Dedifferentiated amniotic fluid mesenchymal stem cell (primary cell): ENCODE measurements at regions not wholly inside any gene's neighbourhood (a gene's known extent, or its start where the extent isn't known, plus 50 kb on each side); places are given as distances from the start of the nearest gene placed in this dataset.
A peak's percentile ranks its signal among the peaks of the same experiment; 100 is the strongest.

Experiments used
- DNase-seq: peaks from one replicate; pipeline ENCODE4 v3.0.0-alpha.2; 2016; ENCODE audit errors: extremely low spot score

DNA sequence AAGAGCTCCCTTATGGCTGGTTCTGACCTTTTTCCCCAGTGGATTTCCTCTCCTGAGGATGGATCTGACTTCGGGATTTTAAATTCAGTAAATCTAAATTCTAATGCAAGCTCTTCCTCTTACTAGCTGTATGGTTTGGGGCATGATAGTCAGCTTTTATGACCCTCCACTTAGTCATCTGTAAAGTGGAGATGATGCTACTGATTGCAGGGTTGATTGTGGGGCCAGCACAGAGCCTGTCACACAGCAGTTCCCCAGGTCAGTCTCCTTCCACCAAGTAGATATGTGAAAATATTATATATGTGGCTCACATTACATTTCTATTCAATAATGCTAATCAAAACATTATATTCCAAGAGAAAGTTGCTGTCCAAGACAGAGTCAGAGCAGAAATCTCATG is 141.3 kb upstream of the UBE2E1 start:
- DNase-seq, result no peak

DNA sequence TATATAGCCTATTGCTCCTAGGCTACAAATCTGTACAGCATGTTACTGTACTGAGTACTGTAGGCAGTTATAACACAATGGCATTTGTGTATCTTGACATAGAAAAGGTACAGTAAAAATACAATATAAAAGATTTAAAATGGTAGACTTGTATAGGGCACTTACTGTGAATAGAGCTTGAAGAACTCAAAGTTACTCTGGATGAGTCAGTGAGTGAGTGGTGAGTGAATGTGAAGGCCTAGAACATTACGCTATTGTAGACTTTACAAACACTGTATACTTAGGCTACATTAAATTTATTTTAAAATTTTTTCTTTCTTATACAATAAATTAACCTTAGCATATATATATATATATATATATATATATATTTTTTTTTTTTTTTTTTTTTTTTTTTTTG is 140.0 kb upstream of the UBE2E1 start:
- no peak for DNase-seq

DNA sequence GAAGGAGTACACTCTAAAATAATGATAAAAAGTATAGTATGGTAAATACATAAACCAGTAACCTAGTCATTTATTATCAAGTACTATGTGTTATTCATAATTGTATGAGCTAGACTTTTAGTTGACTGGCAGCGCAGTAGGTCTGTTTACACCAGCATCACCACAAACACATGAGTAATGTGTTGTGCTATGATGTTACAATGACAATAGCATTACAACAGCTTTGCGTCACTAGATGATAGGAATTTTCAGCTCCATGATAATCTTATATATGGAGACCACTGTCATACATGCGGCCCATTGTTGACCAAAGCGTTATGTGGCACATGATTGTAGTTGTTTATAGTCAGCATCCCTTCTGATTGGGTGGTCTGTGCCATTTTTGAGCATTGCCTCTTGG is 138.9 kb upstream of the UBE2E1 start:
- no peak for DNase-seq

DNA sequence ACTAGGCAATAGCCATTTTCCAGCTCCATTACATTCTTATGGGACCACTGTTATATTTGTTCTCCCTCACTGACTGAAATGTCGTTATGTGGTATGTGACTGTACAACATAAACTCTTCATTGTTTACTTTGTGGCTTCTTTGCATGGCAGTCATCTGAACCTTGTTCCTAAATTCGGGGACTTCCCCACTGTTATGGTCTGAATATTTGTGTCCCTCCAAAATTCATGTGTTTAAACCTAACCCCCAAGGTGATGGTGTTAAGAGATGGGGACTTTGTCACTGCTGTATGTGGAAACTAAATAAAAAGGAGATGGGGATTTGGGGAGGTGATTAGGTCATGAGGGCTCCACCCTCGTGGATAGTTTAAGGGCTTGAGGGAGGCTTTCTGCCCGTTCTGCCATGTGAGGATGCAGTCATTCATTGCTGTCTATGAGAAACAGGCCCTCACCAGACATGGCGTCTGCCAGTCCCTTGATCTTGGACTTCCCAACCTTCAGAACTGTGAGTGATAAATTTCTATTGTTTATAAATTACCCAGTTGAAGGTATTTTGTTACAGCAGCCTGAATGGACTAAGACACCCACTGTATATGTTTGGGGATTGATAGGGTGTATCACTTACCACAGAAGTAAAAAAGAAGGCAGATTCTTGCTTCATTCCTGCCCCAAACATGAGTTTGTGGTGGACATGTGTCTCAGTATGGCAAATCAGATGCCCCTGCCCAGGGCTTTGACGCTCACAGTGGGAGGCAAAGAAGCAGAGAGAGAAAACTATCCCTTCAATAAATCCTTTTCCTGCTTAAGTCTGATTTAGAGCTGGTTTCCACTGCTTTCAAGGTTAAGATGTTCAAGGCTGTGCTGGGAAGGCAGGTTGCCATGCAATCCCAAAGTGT is 138.0 kb upstream of the UBE2E1 start:
- DNase-seq, result no peak

DNA sequence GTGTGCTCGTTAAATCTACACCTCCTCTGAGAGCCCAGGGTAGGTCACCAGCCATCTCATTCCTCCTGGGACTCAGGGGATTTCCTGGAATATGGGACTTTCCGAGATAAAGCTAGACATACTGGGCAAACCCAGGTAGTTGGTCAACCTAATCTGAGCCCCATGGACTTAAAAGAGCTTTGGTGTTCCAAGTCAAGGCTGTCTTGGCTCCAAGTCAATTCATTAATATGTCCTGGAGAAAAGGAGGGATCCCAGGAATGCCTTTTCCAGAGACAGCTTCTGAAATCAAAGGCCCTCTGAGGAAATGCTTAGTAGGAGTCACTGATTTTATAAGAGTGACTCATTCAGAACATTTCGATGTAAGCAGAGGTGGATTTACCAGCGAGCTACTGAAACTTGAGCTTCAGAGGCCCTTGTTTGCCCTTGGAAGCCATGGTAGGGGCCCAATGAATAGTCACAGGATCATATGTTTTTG is 137.3 kb upstream of the UBE2E1 start:
- peak; percentile 69 for DNase-seq

DNA sequence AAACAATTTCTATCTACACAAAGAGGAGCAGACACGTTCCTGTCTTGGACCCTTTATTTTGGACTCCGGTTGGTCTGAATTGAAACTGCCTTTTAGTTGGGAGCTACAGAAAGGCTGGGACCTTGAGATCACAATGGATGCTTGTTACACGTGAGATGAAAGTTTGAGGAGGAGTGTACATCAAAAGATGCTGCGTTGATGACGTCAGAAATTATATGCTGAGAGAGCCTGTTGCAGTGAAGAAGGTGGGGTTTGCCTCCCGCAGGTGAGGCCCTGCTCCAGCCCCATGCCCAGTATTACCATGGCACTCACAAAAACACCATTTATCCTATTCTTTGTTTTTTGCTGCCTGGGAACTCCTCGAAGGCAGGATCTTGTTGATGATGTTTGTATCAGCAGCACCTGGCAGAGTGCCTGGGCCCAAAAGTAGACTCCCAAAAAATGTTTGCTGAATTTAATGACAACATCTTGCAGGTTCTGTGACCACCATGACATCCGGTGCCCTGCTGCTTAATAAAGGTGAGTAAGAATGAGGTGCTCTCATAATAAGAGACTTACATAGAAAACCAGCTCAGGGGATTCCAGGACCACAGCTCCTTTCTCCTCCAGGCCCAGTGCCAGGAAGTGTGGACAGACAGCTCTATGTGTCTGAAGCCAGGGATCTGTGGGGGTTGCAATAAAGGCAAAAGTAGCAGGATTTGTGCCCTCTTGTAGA is 136.1 kb upstream of the UBE2E1 start:
- no peak for DNase-seq

DNA sequence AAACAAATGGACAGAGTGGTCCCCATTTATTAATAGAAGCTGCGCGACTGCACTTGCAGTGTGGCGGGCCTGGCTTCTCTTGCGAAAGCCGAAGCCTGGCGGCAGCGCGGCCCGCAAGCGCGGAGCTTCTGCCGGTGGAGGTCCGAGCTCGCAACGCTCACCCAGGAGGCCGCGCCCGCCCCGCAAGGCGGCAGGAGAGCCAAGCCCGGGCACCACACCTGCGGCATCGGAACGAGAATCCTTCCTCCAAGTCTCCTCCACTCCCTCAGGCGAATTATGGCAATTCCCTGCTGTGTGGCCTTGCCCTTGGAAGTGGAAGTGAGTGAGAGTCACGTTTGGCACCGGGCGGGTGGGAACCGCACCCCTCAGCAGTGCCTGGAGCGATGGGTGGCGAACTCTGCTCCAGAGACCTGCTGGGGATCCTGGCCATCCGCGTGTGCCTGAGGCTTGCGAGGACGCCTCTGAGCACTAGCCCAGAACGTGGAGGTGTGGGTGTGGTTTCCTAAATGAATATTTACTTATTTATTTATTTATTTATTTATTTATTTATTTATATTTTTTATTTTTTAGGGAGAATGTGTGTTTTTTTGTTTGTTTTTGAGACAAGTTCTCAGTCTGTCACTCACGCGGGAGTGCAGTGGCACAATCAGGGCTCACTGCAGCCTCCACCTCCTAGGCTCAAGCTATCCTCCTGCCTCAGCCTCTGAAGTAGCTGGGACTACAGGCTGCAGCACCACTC is 133.7 kb upstream of the UBE2E1 start:
- no peak for DNase-seq

DNA sequence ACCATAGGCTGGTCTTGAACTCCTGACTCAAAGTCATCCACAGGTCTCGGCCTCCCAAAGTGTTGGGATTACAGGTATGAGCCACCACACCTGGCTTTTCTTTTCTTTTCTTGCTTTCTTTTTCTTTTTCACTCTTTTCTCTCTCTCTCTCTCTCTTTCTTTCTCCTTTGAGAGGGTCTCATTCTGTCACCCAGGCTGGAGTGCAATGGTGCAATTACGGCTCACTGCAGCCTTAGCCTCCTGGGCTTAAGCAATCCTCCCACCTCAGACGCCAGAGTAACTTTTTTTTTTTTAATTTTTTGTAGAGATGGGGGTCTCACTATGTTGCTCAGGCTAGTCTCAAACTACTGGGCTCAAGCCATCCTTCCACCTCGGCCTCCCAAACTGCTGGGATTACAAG is 133.1 kb upstream of the UBE2E1 start:
- no peak for DNase-seq

DNA sequence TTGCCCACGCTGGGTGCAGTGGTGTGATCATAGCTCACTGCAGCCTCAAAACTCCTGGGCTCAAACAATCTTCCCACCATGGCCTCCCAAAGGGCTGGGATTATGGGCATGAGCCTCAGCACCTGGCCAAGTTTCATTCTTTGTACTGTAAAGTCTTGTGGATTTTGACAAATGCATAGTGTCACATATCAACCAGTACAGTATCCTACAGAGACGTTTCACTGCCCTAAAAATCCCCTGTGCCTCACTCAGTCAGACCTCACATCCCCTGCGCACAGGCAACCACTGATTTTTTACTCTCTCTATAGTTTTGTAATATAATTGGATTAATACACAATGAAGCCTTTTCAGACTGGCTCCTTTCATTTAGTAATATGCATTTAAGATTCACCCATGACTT is 130.7 kb upstream of the UBE2E1 start:
- DNase-seq, result no peak

DNA sequence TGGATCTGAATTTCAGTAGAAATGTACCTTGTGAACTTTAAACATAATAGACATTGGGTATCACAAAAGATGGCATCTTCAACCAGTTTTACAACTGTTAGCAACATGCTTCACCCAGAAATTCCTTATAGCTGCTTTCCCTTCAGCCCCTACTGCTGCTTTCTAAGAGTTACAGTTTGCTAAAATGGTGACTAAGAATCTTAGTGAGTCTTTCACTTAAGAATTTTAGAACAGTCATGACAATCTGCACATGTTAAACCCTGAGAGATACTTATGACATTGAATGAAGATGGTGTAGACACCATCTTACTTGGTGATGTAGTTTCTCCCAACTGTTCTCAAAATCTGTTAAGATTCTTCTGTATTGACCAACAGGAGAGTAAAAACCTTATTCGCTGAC is 129.7 kb upstream of the UBE2E1 start:
- DNase-seq, result no peak

DNA sequence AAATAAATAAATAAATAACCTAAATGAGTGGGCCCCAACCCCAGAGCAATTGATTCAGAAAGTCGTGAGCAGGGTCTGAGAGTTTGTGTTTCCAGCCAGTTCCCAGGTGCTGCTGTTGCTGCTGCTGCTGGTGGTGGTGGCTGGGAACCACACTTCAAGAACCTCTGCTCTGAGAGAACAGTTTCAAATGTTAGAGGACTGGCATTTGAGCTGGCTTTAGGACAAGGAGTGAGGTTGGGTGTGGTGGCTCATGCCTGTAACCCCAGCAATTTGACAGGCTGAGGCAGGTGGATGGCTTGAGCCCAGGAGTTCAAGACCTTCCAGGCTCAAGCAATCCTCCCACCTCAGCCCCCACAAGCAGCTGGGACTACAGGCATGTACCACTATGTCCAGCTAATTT is 123.1 kb upstream of the UBE2E1 start:
- no peak for DNase-seq

DNA sequence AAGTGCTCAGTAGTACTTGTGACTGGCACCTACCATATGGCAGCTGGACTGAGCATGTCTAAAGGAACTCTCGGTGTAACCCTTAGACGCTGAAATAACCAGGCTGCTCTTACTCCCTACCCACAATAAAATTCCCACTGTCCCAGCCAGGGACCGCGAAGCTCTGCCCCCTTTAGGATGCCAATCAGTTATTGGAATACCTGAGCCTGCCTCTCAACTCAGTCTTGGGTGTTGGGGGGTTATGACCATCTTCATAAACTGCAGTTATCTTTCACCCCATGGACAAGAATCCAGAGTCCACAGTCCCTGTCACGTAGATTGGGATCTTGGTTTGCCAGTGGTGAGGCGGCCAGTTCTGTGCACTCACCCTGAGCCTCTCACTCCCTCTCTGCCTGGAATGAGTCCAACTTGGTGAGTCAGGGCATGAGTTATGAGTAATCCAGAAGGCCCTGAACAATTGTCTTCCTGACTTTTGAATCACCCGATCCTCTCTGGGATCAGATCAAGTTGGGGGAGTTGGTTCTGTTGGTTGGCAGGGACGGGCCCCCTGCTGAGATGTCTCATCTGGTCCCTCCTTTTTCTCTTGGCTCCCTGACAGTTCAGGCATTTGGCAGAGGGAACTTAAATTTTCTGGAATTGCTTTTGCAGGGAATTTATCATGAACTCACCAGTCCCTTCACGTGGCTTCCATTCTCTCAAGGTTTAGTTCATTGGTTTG is 120.1 kb upstream of the UBE2E1 start:
- peak; percentile 97 for DNase-seq

DNA sequence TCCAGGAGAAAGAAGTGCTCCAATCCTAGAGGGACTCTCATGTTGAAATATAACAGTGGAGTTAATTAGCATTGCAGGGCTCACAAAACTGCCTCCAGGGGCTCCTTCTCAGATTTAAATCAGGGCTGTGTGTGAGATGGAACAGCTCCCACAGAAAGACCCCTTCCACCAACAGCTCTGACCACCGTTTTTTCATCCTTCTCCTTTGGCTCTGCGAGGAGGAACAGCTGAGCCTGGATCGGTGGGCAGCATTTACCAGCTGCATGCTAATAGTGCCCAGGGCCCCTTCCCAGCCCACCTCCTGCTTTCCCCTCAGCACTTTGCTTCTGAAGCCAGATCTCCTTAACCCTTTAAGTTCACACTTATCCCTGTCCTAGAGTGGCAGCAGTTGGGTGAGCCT is 119.2 kb upstream of the UBE2E1 start:
- DNase-seq, result no peak

DNA sequence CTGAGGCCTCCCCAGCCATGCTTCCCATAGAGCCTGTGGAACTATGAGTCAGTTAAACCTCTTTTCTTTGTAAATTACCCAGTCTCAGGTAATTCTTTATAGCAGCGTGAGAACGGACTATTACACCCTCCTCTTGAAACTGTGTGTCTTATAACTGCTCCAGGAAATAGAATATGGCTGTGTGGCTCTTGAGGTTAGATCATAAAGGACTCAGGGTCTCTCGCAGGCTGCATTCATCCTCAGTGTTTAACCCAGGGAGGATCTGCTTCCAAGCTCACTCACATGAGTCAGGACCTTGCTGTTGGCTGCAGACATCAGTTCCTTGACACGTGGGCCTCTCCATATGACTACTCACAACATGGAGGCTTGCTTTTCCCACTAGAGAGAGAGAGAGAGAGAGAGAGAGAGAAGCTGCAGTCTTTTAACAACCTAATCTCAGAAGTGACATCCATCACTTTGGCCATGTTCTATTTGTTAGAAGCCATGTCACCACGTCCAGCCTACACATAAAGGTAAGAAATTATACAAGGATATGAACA is 114.3 kb upstream of the UBE2E1 start:
- no peak for DNase-seq

DNA sequence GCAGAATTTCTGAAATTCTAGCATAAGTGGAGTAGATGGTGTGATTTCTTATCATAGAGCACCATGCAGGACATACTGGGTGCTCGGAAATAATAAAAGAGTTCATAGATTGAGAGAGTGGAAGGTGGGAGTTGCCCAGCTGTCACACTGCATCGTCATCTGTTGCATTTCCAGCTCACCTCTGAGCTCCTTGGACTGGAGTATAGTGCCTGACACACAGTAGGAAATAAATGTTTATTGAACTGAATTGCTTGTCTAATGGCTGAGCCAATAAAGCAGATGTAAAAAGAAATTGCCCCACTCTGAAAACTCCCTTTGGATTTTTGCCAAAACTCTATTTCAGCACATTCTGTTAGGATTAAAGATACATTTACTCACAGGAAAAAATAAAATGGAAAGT is 108.9 kb upstream of the UBE2E1 start:
- no peak for DNase-seq

DNA sequence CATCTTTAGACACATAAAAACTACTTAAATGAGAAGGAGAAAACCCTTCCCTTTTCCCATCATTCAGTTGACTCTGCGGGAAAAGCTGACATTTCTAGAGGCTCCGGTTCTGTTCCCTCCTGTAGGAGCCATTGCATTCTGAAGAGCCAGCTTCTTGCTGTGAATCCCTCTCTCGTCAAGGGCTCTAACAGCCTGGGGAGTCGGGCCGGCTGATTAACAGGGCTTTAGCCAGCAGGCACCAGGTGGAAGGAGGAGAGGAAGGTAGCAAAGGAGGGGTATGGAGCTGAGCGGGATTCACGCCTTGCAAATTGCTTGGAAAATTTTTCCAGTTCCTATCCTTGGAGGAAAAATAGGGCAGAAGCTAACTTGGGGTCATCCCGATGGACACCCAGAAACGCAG is 108.3 kb upstream of the UBE2E1 start:
- DNase-seq, result no peak

DNA sequence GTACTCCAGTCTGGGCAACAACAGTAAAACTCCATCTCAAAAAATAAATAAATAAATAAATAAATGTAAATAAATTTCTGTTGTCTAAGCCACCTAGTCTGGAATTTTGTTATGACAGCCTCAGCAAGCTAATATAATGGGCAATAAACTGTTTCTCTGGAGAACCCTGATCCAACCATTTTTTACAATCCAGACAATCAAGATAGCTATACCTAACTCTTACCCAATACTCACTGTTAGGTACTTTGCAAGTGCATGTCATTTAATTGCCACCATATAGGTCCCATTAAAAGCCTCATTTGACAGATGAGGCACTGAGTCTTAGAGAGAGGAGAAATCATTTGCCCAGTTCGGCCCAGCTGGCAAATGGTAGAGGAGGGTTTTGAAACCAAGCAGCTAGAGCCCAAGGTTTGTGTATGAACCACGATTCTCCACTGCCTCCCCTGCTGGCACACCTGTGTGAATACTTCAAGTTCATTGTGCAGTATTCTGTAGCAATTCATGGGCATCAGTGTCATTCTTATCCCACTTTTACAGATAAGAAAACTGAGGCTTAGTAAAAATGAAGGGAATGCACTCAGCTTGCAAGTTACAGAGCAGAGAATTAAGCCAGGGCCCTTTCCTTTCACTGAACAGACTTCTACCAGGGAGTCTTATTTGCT is 107.0 kb upstream of the UBE2E1 start:
- no peak for DNase-seq

DNA sequence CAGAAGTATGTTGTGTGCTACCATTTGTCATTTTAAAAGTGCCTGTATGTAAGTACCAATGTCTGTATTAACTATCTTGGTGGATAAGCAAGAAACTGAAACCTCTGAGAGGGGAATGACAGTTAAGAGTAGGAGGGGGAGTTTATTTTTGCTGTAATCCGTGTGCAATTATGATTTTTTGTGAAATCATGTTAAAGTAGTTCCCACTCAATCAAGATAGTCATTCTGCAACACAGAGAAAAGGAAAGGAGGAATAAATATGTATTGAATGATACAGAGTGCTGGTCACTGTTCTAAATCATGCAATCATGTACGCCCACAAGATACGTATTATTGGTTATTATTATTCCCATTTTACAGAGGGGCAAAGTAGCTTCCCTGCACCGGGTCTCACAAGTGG is 105.1 kb upstream of the UBE2E1 start:
- DNase-seq, result no peak

DNA sequence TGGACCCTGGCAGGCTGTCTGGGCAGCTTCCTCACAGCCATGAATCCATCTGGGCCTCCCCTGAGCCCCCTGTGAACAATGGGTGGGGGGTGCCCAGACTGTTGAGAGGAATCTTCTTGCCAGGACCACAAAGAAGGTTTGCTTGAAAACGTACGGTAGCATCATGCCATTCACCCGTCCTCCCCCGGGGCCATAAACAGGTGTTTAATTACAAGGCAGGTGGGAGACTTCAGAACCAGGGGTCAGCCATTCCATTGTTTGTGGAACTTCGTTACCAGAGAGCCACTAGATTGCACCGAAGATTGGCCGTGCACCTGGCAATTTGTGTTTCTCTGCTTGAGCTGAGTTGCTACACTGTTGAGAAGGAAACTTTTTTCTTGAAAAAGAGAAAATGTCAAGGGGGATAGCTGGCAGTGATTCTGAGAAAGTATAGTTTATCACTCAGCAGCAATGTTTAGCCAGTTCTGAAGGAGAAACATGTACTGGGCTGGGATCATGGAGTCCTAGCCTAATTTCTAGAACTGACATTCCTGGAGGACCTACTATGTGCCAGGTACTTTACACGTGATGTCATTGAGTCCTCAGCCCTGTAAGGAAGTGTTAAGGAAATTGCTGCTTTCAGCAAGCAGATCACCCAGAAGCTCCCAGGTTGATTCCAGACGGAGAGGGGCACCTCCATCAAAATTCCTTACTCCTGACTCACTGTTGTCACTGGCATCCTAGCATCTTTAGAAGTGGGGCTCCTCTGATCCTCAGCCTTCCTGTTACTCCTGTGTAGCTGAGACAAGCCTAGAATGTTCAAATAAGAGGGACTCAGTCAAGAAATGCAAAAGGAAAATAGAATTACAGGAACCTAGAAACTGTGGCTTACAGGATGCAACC is 103.8 kb upstream of the UBE2E1 start:
- DNase-seq, result no peak

DNA sequence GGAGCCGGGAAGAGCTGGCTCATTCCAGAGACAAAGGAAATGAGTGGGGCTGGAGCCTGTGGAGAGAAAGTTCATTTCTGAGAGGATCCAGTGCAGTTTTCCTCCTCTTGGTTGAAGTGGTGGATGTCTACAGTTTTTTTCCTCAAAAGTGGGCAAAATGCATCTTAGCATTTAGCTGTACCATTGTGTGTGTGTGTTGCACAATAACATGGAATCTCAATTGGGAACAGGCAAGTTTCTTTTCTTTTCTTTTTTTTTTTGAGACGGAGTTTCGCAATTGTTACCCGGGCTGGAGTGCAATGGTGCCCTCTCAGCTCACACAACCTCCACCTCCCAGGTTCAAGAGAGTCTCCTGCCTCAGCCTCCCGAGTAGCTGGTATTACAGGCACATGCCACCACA is 101.5 kb upstream of the UBE2E1 start:
- DNase-seq, result no peak
